ENCODE measurements at regions not wholly inside any gene's neighbourhood (a gene's known extent, or its start where the extent isn't known, plus 50 kb on each side); places are given as distances from the start of the nearest gene placed in this dataset.

- H3K9me3 ChIP-seq (replicated peaks; ENCODE audit: control insufficient read depth, insufficient read depth, low read length): no peaks in the 10 kb centered on the region
- no peaks in the 10 kb centered on the region for H4K20me1 ChIP-seq (replicated peaks; ENCODE audit: control insufficient read depth, extremely low read depth, insufficient read depth, low read length)
- intact Hi-C loops (cut with micrococcal nuclease): no loop called here
- dilution Hi-C loops (cut with MboI; ENCODE audit: extremely low pct_ligation_motif_present, low sequenced_read_pairs): no loop called here
- no peaks in the 10 kb centered on the region for H3K79me2 ChIP-seq (ENCODE audit: control insufficient read depth, insufficient read depth, low read length)
- no TSS peak for BruUV-seq (replicated peaks)
- FAIRE-seq: no peak
- TF ChIP-seq, protein P1, sequence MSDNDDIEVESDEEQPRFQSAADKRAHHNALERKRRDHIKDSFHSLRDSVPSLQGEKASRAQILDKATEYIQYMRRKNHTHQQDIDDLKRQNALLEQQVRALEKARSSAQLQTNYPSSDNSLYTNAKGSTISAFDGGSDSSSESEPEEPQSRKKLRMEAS (IDR thresholded peaks at IDR 0.05; ENCODE audit: insufficient read depth, insufficient read length): no peak
- TF ChIP-seq POLR2A (IDR thresholded peaks at IDR 0.05; ENCODE audit: low read depth, low read length) (no peak), FOS (IDR thresholded peaks at IDR 0.05; ENCODE audit: borderline replicate concordance, insufficient read depth, low read length) (no peak), GATA2 (IDR thresholded peaks at IDR 0.05; ENCODE audit: insufficient read depth, insufficient read length, low read depth, low read length) (no peak), MYC (IDR thresholded peaks at IDR 0.05; ENCODE audit: low read depth, low read length) (no peak), EZH2 (IDR thresholded peaks at IDR 0.05; ENCODE audit: borderline replicate concordance, low read depth, low read length, severe bottlenecking) (no peak), POLR2AphosphoS5 (IDR thresholded peaks at IDR 0.05; ENCODE audit: insufficient read depth, low read depth, low read length) (no peak), CTCF (IDR thresholded peaks at IDR 0.05; ENCODE audit: extremely low read depth in 1 of 2, insufficient read depth in 1 of 2, low read depth in 1 of 2, low read length in 2 of 2) (no peak), JUN (IDR thresholded peaks at IDR 0.05; ENCODE audit: borderline replicate concordance, insufficient read depth, insufficient read length, low read depth) (no peak)
- H3K27ac ChIP-seq (ENCODE audit: insufficient read depth, low read depth, low read length): no peak overlapping the region
- no peaks in the 10 kb centered on the region for H3K27me3 ChIP-seq (ENCODE audit: control insufficient read depth in 2 of 2, insufficient read depth in 2 of 2, low read length in 2 of 2)
- CTCF ChIA-PET: no interaction called here
- H3K36me3 ChIP-seq (ENCODE audit: control insufficient read depth in 2 of 2, extremely low read depth in 1 of 2, insufficient read depth in 2 of 2, low read length in 2 of 2): no peaks in the 10 kb centered on the region
- H3K4me2 ChIP-seq (ENCODE audit: insufficient read depth, low read length): no peak overlapping the region
- no peaks in the 10 kb centered on the region for H3K9me1 ChIP-seq (replicated peaks; ENCODE audit: control insufficient read depth, extremely low read depth, insufficient read depth, low read length)
- POLR2A ChIA-PET: no interaction called here
- DNase-seq (ENCODE audit: low read depth, low spot score): no peak
- H3K4me1 ChIP-seq (ENCODE audit: control insufficient read depth, extremely low read depth, insufficient read depth, low read length): no peaks in the 10 kb centered on the region
- no peak overlapping the region for H3K9ac ChIP-seq (replicated peaks; ENCODE audit: extremely low read depth, insufficient read depth, low read length)
- no peak overlapping the region for H2AFZ ChIP-seq (ENCODE audit: low read depth, low read length)
- H3K4me3 ChIP-seq (replicated peaks in 1 of 3; ENCODE audit: insufficient read depth in 1 of 3, low read depth in 1 of 3, low read length in 3 of 3): no peak overlapping the region
Measured at GRCh38 chr11:69400140-69400539, 81.3 kb upstream of the LINC01488 start.
